PFSK-1 (cell line): ENCODE measurements at regions not wholly inside any gene's neighbourhood (a gene's known extent, or its start where the extent isn't known, plus 50 kb on each side); places are given as distances from the start of the nearest gene placed in this dataset.

ENCODE experiments used
- POLR2AphosphoS5 ChIP-seq: IDR thresholded peaks from 2 replicates; pipeline ENCODE4 v1.6.1; 2012; ENCODE audit warnings: low read depth, mild to moderate bottlenecking, control low read depth, low read length, moderate library complexity
- TAF1 ChIP-seq: IDR thresholded peaks from 2 replicates; pipeline ENCODE4 v1.6.1; 2012; ENCODE audit warnings: low read length, control low read depth, borderline replicate concordance; ENCODE audit not compliant: insufficient read depth
- TF ChIP-seq, protein P1 (sequence below), 2 experiments: IDR thresholded peaks; 2 replicates each; pipeline versions ENCODE4 v1.6.1 to v1.8.0; 2011 to 2012; ENCODE audit warnings: low read depth in 2 of 2, low read length in 2 of 2, control low read depth in 1 of 2, inconsistent platforms in 1 of 2, mild to moderate bottlenecking in 1 of 2, moderate library complexity in 1 of 2; ENCODE audit not compliant: insufficient read depth in 1 of 2

DNA sequence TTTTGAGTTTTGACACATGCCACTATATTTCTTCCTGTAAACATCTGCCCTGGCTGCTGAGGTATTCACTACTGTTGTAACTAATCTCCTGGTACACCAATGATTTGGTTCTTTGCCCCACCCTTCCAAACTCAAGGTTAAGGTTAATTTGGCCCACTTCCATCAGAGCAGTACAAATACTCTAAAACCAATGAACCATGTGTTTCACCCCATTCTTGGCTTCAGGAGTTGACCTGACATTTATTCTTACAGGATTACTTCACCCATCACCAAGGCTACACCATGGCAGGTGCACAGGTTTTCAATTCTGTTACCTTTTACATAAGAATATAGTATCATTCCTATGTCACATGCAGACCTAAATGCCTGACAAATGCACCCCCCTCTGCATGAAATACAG lies 1179.9 kb downstream of the ZPLD1 start:
- TF ChIP-seq POLR2AphosphoS5 (no peak), TAF1 (no peak)
- TF ChIP-seq, protein P1, sequence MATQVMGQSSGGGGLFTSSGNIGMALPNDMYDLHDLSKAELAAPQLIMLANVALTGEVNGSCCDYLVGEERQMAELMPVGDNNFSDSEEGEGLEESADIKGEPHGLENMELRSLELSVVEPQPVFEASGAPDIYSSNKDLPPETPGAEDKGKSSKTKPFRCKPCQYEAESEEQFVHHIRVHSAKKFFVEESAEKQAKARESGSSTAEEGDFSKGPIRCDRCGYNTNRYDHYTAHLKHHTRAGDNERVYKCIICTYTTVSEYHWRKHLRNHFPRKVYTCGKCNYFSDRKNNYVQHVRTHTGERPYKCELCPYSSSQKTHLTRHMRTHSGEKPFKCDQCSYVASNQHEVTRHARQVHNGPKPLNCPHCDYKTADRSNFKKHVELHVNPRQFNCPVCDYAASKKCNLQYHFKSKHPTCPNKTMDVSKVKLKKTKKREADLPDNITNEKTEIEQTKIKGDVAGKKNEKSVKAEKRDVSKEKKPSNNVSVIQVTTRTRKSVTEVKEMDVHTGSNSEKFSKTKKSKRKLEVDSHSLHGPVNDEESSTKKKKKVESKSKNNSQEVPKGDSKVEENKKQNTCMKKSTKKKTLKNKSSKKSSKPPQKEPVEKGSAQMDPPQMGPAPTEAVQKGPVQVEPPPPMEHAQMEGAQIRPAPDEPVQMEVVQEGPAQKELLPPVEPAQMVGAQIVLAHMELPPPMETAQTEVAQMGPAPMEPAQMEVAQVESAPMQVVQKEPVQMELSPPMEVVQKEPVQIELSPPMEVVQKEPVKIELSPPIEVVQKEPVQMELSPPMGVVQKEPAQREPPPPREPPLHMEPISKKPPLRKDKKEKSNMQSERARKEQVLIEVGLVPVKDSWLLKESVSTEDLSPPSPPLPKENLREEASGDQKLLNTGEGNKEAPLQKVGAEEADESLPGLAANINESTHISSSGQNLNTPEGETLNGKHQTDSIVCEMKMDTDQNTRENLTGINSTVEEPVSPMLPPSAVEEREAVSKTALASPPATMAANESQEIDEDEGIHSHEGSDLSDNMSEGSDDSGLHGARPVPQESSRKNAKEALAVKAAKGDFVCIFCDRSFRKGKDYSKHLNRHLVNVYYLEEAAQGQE (IDR thresholded peaks at IDR 0.05; ENCODE audit: insufficient read depth in 1 of 2, low read depth in 2 of 2, low read length in 2 of 2) = no peak
